GM21786 (cell line): ENCODE measurements at regions not wholly inside any gene's neighbourhood (a gene's known extent, or its start where the extent isn't known, plus 50 kb on each side); places are given as distances from the start of the nearest gene placed in this dataset.
"Not testable (repeated sequence)": the region's sequence is repeated elsewhere in the genome, so short reads cannot be mapped to it uniquely, and the experiment has no call there.

Experiments used
- ATAC-seq: cut with Tn5 transposase; IDR thresholded peaks from one replicate; pipeline ENCODE4 v1.9.1; 2021; ENCODE audit not compliant: unreplicated experiment

GRCh38 chr9:1536522-1537170 lies 478.5 kb upstream of the SMARCA2 start:
- ATAC-seq: peak; percentile 74

- no peak for ATAC-seq
These were observed 476.8 kb upstream of the SMARCA2 start for GRCh38 chr9:1538301-1538700.

- ATAC-seq: no peak
These were observed 475.9 kb upstream of the SMARCA2 start for GRCh38 chr9:1539216-1539615.

- ATAC-seq: no peak
These were observed 464.5 kb upstream of the SMARCA2 start for GRCh38 chr9:1550636-1551035.

GRCh38 chr9:1554081-1555035 lies 460.8 kb upstream of the SMARCA2 start:
- ATAC-seq: peak; percentile 76

- not testable (repeated sequence) for ATAC-seq
These were observed 456.5 kb upstream of the SMARCA2 start for GRCh38 chr9:1558666-1559065.

GRCh38 chr9:1575939-1576338 lies 439.2 kb upstream of the SMARCA2 start:
- ATAC-seq: no peak

GRCh38 chr9:1580215-1580614 lies 434.9 kb upstream of the SMARCA2 start:
- peak; percentile 76 for ATAC-seq

GRCh38 chr9:1581926-1582325 lies 433.2 kb upstream of the SMARCA2 start:
- no peak for ATAC-seq

GRCh38 chr9:1591310-1591709 lies 423.8 kb upstream of the SMARCA2 start:
- ATAC-seq: no peak

- no peak for ATAC-seq
These were observed 416.9 kb upstream of the SMARCA2 start for GRCh38 chr9:1598270-1598669.

- no peak for ATAC-seq
These were observed 415.2 kb upstream of the SMARCA2 start for GRCh38 chr9:1599961-1600360.

GRCh38 chr9:1604942-1605560 lies 410.1 kb upstream of the SMARCA2 start:
- peak; percentile 66 for ATAC-seq

- no peak for ATAC-seq
These were observed 408.9 kb upstream of the SMARCA2 start for GRCh38 chr9:1606253-1606652.

GRCh38 chr9:1612886-1613285 lies 402.3 kb upstream of the SMARCA2 start:
- no peak for ATAC-seq

- ATAC-seq: no peak
These were observed 397.7 kb upstream of the SMARCA2 start for GRCh38 chr9:1617419-1617818.

- no peak for ATAC-seq
These were observed 395.0 kb upstream of the SMARCA2 start for GRCh38 chr9:1619915-1620710.

- ATAC-seq: no peak
These were observed 377.7 kb upstream of the SMARCA2 start for GRCh38 chr9:1637401-1637800.

- no peak for ATAC-seq
These were observed 376.0 kb upstream of the SMARCA2 start for GRCh38 chr9:1639166-1639565.

GRCh38 chr9:1647776-1648175 lies 367.4 kb upstream of the SMARCA2 start:
- ATAC-seq: no peak

- ATAC-seq: no peak
These were observed 361.9 kb upstream of the SMARCA2 start for GRCh38 chr9:1653282-1653681.
